ENCODE measurements at regions not wholly inside any gene's neighbourhood (a gene's known extent, or its start where the extent isn't known, plus 50 kb on each side); places are given as distances from the start of the nearest gene placed in this dataset.

DNA sequence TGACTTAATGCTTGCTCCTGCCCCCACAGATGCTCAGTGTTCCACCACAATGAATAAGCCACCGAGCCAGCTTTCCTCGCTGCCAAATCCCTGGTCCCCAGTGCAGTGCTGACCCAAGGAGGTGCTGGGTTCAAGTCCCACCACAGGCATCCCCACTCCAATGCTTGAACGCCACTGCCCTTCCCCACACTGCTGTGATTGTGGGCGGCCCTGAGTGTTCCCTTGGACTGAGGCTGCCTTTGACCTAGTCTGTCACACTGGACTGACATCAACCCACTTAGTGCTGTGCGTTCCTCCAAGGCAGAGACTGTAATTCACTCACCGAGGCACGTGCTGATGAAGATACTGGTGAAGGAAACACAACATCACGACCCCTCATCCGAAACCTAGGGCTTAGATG is 83.4 kb upstream of the TMCC3 start:
- ATAC-seq (no peak), DNase-seq (no peak)
- Mint-ChIP-seq H3K4me1 (no peaks in the 10 kb centered on the region), H3K4me3 (no peak overlapping the region), H3K27ac (no peak overlapping the region), H3K9me3 (ENCODE audit: low read depth) (no peaks in the 10 kb centered on the region), H3K27me3 (peaks cover 11% of the 10 kb centered on the region), H3K36me3 (no peaks in the 10 kb centered on the region)
- CTCF ChIA-PET = no interaction called here

DNA sequence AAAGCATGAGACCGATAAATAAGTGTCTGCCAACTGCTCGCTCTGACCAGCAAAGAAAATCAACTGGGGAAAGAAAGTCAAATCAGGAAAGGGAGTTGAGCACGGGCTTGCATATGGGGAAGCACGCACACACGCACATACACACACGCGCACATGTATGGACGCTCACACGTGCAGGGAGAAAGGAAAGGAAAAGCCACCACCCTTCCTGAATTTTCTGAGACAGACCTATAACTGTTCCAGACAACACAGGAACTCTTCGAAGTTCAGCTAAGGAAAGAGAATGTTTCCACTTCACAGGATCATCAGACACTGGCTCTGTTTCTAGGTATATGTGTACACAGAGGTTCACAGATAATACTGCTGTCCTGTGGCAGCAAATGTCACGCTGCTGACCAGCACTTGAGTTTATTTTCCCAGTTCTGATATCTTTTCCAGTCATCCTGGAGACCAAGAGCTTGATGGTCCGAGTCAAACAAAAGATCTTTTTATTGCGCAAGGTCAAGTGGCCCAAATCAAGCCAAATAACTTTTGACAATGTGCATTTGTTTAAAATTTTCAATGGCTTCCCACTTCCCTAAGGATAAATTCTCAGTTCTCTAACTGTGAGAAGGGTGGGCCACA is 82.1 kb upstream of the TMCC3 start:
- Mint-ChIP-seq H3K36me3 (no peaks in the 10 kb centered on the region), H3K27ac (no peak overlapping the region), H3K4me3 (no peak overlapping the region), H3K9me3 (ENCODE audit: low read depth) (no peaks in the 10 kb centered on the region), H3K4me1 (no peaks in the 10 kb centered on the region), H3K27me3 (peaks cover 13% of the 10 kb centered on the region)
- DNase-seq (no peak), ATAC-seq (no peak)
- CTCF ChIA-PET = no interaction called here

DNA sequence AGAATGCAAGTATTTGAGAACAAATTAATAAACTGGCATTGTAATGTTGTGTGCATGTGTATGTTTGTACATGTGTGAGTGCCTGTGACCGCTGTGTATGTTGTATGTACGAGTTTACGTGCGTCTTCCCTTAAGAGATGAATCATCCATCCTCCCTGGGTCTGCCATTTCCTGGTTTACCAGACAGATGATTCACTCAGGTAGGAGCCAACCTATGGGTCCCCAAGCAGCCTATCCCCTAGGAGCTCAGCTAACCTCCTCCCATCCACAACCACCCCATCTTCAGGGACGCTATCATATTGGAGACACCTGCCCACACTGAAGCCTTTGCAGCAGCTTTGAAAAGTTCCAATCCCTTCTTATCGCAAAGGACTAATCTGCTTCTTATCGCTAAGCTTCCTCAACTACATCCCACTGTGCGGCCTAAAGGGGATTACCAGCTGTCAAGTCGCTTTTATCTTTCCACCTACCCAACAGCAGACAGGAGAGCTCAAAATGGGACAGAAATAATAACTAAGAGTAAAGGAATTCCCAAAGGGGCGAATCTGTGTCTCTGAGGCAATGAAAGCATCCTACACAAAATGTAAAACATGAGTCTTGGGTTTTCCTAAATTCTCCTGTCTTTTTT is 81.5 kb upstream of the TMCC3 start:
- Mint-ChIP-seq H3K4me3 (no peak overlapping the region), H3K4me1 (no peaks in the 10 kb centered on the region), H3K9me3 (ENCODE audit: low read depth) (no peaks in the 10 kb centered on the region), H3K36me3 (no peaks in the 10 kb centered on the region), H3K27me3 (peaks cover 10% of the 10 kb centered on the region), H3K27ac (no peak overlapping the region)
- ATAC-seq (no peak), DNase-seq (no peak)
- CTCF ChIA-PET = no interaction called here

DNA sequence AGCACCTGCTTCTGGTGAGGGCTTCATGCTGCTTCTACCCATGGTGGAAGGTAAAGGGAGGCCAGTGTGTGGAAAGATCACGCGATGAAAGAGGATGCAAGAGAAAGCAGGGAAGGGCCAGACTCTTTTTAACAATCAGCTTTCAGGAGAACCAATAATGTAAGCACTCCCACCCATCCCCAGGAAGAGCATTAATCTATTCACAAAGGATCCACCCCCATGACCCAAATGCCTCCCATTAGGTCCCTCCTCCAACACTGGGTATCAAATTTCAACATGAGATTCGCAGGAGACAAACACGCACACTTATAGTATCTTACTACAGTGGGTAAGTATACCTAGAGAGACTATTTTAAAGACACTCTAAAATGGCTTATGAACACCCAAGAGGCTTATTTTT is 80.5 kb upstream of the TMCC3 start:
- Mint-ChIP-seq H3K4me1 (no peaks in the 10 kb centered on the region), H3K9me3 (ENCODE audit: low read depth) (no peaks in the 10 kb centered on the region), H3K36me3 (no peaks in the 10 kb centered on the region), H3K27ac (no peak overlapping the region), H3K27me3 (peaks cover 10% of the 10 kb centered on the region), H3K4me3 (no peak overlapping the region)
- ATAC-seq (no peak), DNase-seq (no peak)
- CTCF ChIA-PET = no interaction called here

DNA sequence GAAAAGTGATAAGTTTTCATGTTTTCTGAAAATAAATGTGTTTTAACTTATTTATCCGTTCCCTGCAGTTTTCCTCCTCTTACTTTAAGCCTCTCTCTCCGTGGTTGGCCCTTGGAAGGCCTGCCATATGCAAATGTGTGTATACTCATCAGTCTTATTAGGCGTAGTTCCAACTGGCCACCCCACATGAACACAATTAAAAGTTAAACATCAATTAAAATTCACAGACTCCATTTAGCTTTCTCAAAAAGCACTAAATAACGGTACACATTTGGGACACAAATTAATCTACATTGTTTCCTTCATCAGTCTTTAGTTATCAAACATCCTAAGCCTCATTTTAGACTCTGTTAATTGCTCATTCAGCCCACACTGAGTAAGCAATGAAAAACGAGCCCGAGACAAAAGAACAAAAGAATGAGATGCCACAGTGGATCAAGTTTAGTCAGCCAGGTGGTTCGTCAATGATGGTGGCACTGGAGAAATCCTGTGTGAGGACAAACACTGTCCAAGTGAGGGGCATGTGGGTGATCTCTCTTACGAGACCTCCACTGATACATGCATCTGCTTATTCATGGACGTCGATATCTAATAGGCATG is 76.0 kb upstream of the TMCC3 start:
- ATAC-seq = no peak
- no peak overlapping the region for H3K4me3 Mint-ChIP-seq
- no peak overlapping the region for H3K27ac Mint-ChIP-seq
- H3K36me3 Mint-ChIP-seq = no peaks in the 10 kb centered on the region
- DNase-seq = no peak
- H3K4me1 Mint-ChIP-seq = no peaks in the 10 kb centered on the region
- H3K9me3 Mint-ChIP-seq (ENCODE audit: low read depth) = no peaks in the 10 kb centered on the region
- CTCF ChIA-PET = no interaction called here
- H3K27me3 Mint-ChIP-seq = peaks cover 5% of the 10 kb centered on the region

DNA sequence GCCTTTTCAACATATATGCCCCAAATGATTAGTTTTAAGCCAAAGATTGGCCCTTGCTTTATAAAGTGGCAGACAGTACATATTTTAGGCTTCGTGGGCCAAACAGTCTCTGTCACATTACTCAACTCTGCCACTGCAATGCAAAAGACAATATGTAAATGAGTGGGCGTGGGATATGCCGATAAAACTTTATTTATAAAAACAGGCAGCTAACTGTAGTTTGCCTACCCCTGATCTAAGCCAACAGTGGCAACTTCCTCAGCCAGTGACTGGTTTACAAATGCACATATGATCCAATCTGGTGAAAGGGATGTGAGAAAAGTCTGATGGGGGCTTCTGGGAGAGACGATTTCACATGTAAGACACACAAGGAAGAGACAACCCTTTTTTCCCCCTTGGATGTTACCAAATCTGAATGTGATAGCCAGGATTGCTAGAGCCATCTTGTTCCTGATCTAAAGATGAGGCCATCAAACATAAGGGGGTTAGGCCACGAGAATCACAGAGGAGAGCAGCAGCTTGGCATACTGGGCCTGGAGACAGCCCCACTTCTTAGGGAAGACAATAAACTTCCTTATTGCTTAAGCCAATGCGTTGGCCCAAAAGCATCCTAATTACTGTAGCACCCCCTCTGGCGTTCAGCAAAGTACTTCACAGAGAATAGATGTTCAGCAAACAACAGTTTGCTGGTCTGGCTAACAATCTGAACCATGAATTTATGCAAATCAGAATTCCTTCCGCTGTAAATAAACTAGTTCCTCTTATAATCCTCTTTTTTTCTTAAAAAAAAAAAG is 75.2 kb upstream of the TMCC3 start:
- CTCF ChIA-PET = no interaction called here
- H3K36me3 Mint-ChIP-seq = no peaks in the 10 kb centered on the region
- H3K9me3 Mint-ChIP-seq (ENCODE audit: low read depth) = no peaks in the 10 kb centered on the region
- DNase-seq (no peak), ATAC-seq (no peak)
- H3K4me3 Mint-ChIP-seq = no peak overlapping the region
- H3K4me1 Mint-ChIP-seq = no peaks in the 10 kb centered on the region
- no peak overlapping the region for H3K27ac Mint-ChIP-seq
- peaks cover 5% of the 10 kb centered on the region for H3K27me3 Mint-ChIP-seq

DNA sequence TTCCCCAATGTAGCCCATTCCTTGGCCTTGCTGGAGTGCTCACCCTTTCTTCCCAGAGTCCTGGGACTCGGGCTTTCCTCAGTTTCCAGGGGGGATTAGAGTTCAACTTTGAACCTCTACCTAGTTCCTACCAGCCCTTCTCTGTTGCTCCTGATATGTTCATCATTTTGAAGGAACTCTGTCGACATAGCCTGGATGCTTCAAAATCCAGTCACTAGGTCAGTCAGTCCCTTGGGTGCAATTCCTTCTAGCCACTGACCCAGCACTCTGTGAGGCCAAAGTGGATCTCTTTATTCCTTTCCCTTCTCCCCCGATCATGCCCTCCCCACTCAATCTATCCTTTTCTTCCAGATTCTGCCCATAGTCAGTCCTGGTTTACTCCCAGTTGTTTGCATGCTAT is 72.3 kb upstream of the TMCC3 start:
- no peaks in the 10 kb centered on the region for H3K9me3 Mint-ChIP-seq (ENCODE audit: low read depth)
- no peaks in the 10 kb centered on the region for H3K36me3 Mint-ChIP-seq
- DNase-seq (no peak), ATAC-seq (no peak)
- CTCF ChIA-PET = no interaction called here
- no peak overlapping the region for H3K27ac Mint-ChIP-seq
- no peak overlapping the region for H3K4me3 Mint-ChIP-seq
- H3K4me1 Mint-ChIP-seq = no peaks in the 10 kb centered on the region
- peaks cover 3% of the 10 kb centered on the region for H3K27me3 Mint-ChIP-seq

DNA sequence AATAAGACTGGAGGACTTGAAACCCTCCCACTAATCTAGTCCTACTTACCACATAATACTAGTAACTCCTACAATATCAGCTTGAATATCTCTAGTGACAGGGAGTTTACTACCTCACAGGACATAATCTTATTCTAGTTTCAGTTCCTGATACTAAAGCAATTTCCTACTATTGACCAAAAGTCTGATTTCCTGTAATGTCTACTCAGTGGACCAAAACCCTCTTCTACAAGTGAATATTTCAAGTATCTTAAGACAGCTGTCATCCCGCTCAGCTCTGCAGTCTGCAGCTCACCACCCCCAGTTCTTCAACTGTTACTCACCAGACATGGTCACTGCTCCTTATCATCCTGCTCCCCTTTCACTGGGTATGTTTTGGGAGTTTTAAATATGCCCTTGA is 70.8 kb upstream of the TMCC3 start:
- Mint-ChIP-seq H3K27me3 (peaks cover 6% of the 10 kb centered on the region), H3K4me3 (no peak overlapping the region), H3K27ac (no peak overlapping the region), H3K9me3 (ENCODE audit: low read depth) (no peaks in the 10 kb centered on the region), H3K4me1 (no peaks in the 10 kb centered on the region), H3K36me3 (no peaks in the 10 kb centered on the region)
- CTCF ChIA-PET = no interaction called here
- ATAC-seq (no peak), DNase-seq (no peak)

DNA sequence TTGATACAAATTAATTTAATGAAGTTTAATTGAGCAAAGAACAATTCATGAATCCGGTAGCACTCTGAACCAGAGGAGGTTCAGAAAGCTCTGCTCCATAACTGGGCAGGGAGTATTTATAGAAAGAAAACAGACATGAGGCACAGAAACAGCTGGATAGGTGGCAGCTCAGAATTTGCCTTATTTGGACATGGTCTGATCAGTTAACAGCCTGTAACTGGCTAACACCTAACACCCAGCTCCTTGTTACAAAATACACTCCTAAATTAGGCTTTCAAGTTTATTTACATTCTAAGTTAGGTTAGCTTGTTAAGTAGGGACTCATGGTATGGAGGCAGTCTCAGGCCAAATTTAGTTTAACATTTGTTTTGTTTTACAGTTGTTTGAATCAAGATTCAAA is 67.8 kb upstream of the TMCC3 start:
- Mint-ChIP-seq H3K4me3 (no peak overlapping the region), H3K27ac (no peak overlapping the region), H3K9me3 (ENCODE audit: low read depth) (no peaks in the 10 kb centered on the region), H3K4me1 (no peaks in the 10 kb centered on the region), H3K36me3 (no peaks in the 10 kb centered on the region), H3K27me3 (peaks cover 6% of the 10 kb centered on the region)
- no peak for ATAC-seq
- CTCF ChIA-PET = no interaction called here
- no peak for DNase-seq

DNA sequence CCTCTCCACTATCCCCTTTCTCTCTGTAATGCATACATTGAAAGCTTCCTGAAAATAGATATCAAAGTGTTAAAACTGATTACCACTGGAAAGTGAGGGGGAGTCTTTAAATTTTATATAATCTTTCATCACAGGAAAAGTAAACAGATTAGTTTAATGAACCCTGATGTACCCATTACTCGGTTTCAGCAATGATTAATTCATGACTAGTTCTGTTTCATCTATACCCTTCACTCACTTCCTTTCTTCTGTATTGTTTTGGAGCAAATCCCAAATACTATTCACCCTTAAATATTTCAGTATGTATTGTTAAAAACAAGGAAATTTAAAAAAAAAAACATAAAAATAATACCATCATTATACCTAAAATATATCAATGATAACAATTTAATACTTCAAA is 67.3 kb upstream of the TMCC3 start:
- Mint-ChIP-seq H3K27me3 (peaks cover 9% of the 10 kb centered on the region), H3K27ac (no peak overlapping the region), H3K36me3 (no peaks in the 10 kb centered on the region), H3K4me3 (no peak overlapping the region), H3K9me3 (ENCODE audit: low read depth) (no peaks in the 10 kb centered on the region), H3K4me1 (no peaks in the 10 kb centered on the region)
- no peak for ATAC-seq
- CTCF ChIA-PET = interaction anchor here (0.7 kb wide), 1 partner anchor 37 kb away, joined by 3 read pairs; no protein-coding TSS in a partner anchor
- DNase-seq = no peak

DNA sequence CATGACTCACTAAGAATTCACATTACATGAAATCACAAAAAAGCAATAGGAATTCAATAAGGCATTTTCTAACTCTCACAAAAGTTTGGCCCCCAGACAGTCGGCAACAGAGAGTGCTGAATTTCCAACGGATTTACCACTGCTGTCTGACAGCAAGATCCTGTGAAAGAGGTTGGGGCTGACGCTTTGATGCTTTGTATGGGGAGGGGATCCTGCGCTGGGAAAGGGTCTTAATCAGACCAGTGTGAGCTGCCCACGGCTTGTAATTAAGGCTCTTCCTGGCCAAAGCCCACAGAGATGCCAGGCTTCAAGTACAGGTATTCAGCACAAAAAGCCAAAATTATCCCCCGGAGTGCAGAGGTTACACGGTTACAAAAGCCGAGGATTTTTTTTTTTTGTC is 66.8 kb upstream of the TMCC3 start:
- DNase-seq = no peak
- Mint-ChIP-seq H3K9me3 (ENCODE audit: low read depth) (no peaks in the 10 kb centered on the region), H3K36me3 (no peaks in the 10 kb centered on the region), H3K4me3 (no peak overlapping the region), H3K27ac (no peak overlapping the region), H3K27me3 (peaks cover 9% of the 10 kb centered on the region), H3K4me1 (no peaks in the 10 kb centered on the region)
- CTCF ChIA-PET = interaction anchor here (0.7 kb wide), 1 partner anchor 36 kb away, joined by 3 read pairs; no protein-coding TSS in a partner anchor
- ATAC-seq = no peak

DNA sequence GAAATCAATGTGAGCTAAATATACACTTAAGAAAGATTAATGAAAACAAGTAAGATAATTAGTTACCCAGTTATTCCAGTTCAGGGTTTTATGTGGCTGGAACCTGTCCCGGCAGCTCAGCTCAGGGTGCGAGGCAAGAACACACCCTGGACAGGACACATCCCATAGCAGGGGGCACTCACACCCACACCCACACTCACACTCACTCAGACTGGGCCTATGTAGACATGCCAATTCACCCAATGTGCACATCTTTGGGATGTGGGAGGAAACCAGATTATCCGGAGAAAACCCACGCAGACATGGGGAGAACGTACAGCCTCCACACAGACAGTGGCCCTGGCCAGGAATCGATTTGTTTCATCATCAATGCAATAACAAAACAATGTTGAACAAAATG is 66.0 kb upstream of the TMCC3 start:
- DNase-seq (no peak), ATAC-seq (no peak)

DNA sequence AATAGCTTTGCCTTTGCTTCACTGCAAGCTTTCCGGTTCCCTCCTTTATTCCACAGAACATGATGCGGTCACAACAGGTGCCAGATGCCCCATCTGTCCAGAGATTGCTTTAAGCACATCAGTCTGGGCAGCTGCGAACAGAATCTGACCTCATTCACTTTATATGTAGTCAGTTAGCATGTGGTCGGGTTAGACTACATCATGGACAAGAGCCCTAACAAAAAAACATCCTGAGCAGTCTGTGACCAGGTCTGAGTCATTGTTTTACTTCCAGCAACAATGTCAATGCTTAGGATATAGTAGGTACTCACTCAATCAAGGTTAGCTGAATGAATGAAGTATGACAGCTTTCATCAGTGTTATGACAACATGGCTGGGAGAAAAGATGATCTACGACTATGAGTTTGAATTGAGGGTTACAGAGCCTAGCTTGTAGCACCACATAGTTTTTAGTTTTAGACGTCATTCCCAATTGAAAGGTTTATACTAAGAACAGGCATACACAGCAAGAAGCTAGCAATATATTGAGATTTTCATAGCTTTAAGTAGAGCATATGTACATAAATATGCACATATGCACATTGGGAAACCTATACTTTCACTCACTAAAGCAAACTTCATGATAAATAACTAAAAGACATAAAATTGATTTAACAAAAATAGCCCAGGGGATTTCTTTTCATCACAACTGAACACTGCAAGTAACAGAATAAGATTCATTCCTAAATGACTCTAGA is 64.2 kb upstream of the TMCC3 start:
- Mint-ChIP-seq H3K9me3 (ENCODE audit: low read depth) (no peaks in the 10 kb centered on the region), H3K27ac (no peak overlapping the region), H3K4me3 (no peak overlapping the region), H3K4me1 (no peaks in the 10 kb centered on the region), H3K27me3 (peaks cover 12% of the 10 kb centered on the region), H3K36me3 (no peaks in the 10 kb centered on the region)
- CTCF ChIA-PET = no interaction called here
- DNase-seq (no peak), ATAC-seq (no peak)

More for the DNA sequence above, 66.0 kb upstream of the TMCC3 start:
- H3K9me3 Mint-ChIP-seq (ENCODE audit: low read depth) = no peaks in the 10 kb centered on the region
- H3K27me3 Mint-ChIP-seq = peaks cover 9% of the 10 kb centered on the region
- no peaks in the 10 kb centered on the region for H3K4me1 Mint-ChIP-seq
- no peak overlapping the region for H3K4me3 Mint-ChIP-seq
- CTCF ChIA-PET = no interaction called here
- no peaks in the 10 kb centered on the region for H3K36me3 Mint-ChIP-seq
- no peak overlapping the region for H3K27ac Mint-ChIP-seq
